KMS-11 (cell line): ENCODE measurements at regions not wholly inside any gene's neighbourhood (a gene's known extent, or its start where the extent isn't known, plus 50 kb on each side); places are given as distances from the start of the nearest gene placed in this dataset.

Source experiments
- H2AFZ ChIP-seq: fragments of 200-600 bp; sonication (generic); 2 replicates; pipeline ENCODE4 v1.6.1; 2016; ENCODE audit warnings: antibody characterized with exemption, mixed run types, low read depth
- H3K27ac ChIP-seq: fragments of 200-600 bp; sonication (generic); 2 replicates; pipeline ENCODE4 v1.6.1; 2016; ENCODE audit warnings: mild to moderate bottlenecking, mixed run types
- H3K27me3 ChIP-seq: fragments of 200-600 bp; sonication (generic); 2 replicates; pipeline ENCODE4 v1.6.1; 2017; ENCODE audit warnings: mild to moderate bottlenecking, low read depth, mixed run types, moderate library complexity; ENCODE audit not compliant: insufficient read depth
- H3K36me3 ChIP-seq: fragments of 200-600 bp; sonication (generic); 2 replicates; pipeline ENCODE4 v1.6.1; 2017; ENCODE audit warnings: mild to moderate bottlenecking, mixed run types; ENCODE audit not compliant: insufficient read depth
- H3K4me1 ChIP-seq: fragments of 200-600 bp; sonication (generic); 2 replicates; pipeline ENCODE4 v1.6.1; 2016; ENCODE audit warnings: mild to moderate bottlenecking, low read depth, mixed run types; ENCODE audit not compliant: poor library complexity, severe bottlenecking
- H3K4me2 ChIP-seq: fragments of 200-600 bp; sonication (generic); 2 replicates; pipeline ENCODE4 v1.7.0; 2016; ENCODE audit warnings: mild to moderate bottlenecking, mixed run types
- H3K4me3 ChIP-seq: fragments of 200-600 bp; sonication (generic); IDR thresholded peaks from 2 replicates; pipeline ENCODE4 v1.6.1; 2017; ENCODE audit warnings: low read depth, low read length, mixed read lengths; ENCODE audit not compliant: insufficient read depth
- H3K79me2 ChIP-seq: fragments of 200-600 bp; sonication (generic); 2 replicates; pipeline ENCODE4 v1.6.1; 2016; ENCODE audit warnings: low read depth, mixed run types; ENCODE audit not compliant: insufficient read depth
- H3K9ac ChIP-seq: fragments of 200-600 bp; sonication (generic); 2 replicates; pipeline ENCODE4 v1.6.1; 2016; ENCODE audit warnings: mild to moderate bottlenecking, mixed run types
- H4K20me1 ChIP-seq: fragments of 200-600 bp; sonication (generic); 2 replicates; pipeline ENCODE4 v1.6.1; 2016; ENCODE audit warnings: mild to moderate bottlenecking, mixed run types; ENCODE audit not compliant: insufficient read depth
- CTCF ChIP-seq: fragments of 200-600 bp; sonication (generic); conservative IDR thresholded peaks from 2 replicates; pipeline ENCODE4 v1.6.1; 2017; ENCODE audit warnings: low read depth, mild to moderate bottlenecking, antibody characterized with exemption, low read length, moderate library complexity, mixed read lengths

GRCh38 chr11:38272376-38272775 lies 1674.3 kb upstream of the RAG2 start:
- no peak overlapping the region for H2AFZ ChIP-seq
- no peak overlapping the region for H3K4me3 ChIP-seq
- H3K9ac ChIP-seq = no peak overlapping the region
- H3K27me3 ChIP-seq = no peaks in the 10 kb centered on the region
- no peaks in the 10 kb centered on the region for H3K36me3 ChIP-seq
- H3K27ac ChIP-seq = no peak overlapping the region
- no peaks in the 10 kb centered on the region for H3K4me1 ChIP-seq
- H3K79me2 ChIP-seq = no peaks in the 10 kb centered on the region
- TF ChIP-seq CTCF = no peak
- no peaks in the 10 kb centered on the region for H4K20me1 ChIP-seq
- no peak overlapping the region for H3K4me2 ChIP-seq

GRCh38 chr11:38266691-38267090 lies 1668.7 kb upstream of the RAG2 start:
- no peaks in the 10 kb centered on the region for H3K36me3 ChIP-seq
- no peak overlapping the region for H3K4me3 ChIP-seq
- H3K27me3 ChIP-seq = no peaks in the 10 kb centered on the region
- H3K27ac ChIP-seq = no peak overlapping the region
- H3K79me2 ChIP-seq = no peaks in the 10 kb centered on the region
- no peak overlapping the region for H3K4me2 ChIP-seq
- no peaks in the 10 kb centered on the region for H3K4me1 ChIP-seq
- no peak overlapping the region for H3K9ac ChIP-seq
- no peaks in the 10 kb centered on the region for H4K20me1 ChIP-seq
- no peak overlapping the region for H2AFZ ChIP-seq
- no peak for TF ChIP-seq CTCF

GRCh38 chr11:38256436-38256835 lies 1658.4 kb upstream of the RAG2 start:
- H3K4me3 ChIP-seq = no peak overlapping the region
- TF ChIP-seq CTCF = no peak

GRCh38 chr11:38254913-38255312 lies 1656.9 kb upstream of the RAG2 start:
- H3K4me3 ChIP-seq = no peak overlapping the region
- no peak for TF ChIP-seq CTCF
- H3K79me2 ChIP-seq = no peaks in the 10 kb centered on the region
- no peaks in the 10 kb centered on the region for H3K36me3 ChIP-seq
- no peak overlapping the region for H2AFZ ChIP-seq
- H3K27me3 ChIP-seq = no peaks in the 10 kb centered on the region
- no peaks in the 10 kb centered on the region for H3K4me1 ChIP-seq
- no peak overlapping the region for H3K27ac ChIP-seq
- no peak overlapping the region for H3K4me2 ChIP-seq
- no peak overlapping the region for H3K9ac ChIP-seq
- no peaks in the 10 kb centered on the region for H4K20me1 ChIP-seq

More at GRCh38 chr11:38256436-38256835, 1658.4 kb upstream of the RAG2 start:
- Histone ChIP-seq H3K79me2 (no peaks in the 10 kb centered on the region), H3K4me1 (no peaks in the 10 kb centered on the region), H3K27ac (no peak overlapping the region), H3K36me3 (no peaks in the 10 kb centered on the region), H3K9ac (no peak overlapping the region), H4K20me1 (no peaks in the 10 kb centered on the region), H3K27me3 (no peaks in the 10 kb centered on the region), H3K4me2 (no peak overlapping the region), H2AFZ (no peak overlapping the region)
